HEK293 (cell line): ENCODE measurements at regions not wholly inside any gene's neighbourhood (a gene's known extent, or its start where the extent isn't known, plus 50 kb on each side); places are given as distances from the start of the nearest gene placed in this dataset.

Experiments
- CTCF ChIP-seq: fragments of 450-650 bp; formaldehyde crosslinking; IDR thresholded peaks from 2 replicates; pipeline ENCODE4 v1.5.1; 2016; ENCODE audit warnings: missing biosample characterization, missing genetic modification characterization
- ELK4 ChIP-seq: IDR thresholded peaks from 2 replicates; pipeline ENCODE4 v1.6.1; 2011; ENCODE audit warnings: mild to moderate bottlenecking, low read depth, low read length, borderline replicate concordance
- KLF1 ChIP-seq: fragments of 450-650 bp; formaldehyde crosslinking; IDR thresholded peaks from 2 replicates; pipeline ENCODE4 v1.5.1; 2016; ENCODE audit warnings: missing biosample characterization, missing genetic modification characterization
- PRDM1 ChIP-seq: fragments of 450-650 bp; formaldehyde crosslinking; IDR thresholded peaks from 2 replicates; pipeline ENCODE4; 2016; ENCODE audit warnings: missing biosample characterization, missing genetic modification characterization
- YY1 ChIP-seq: fragments of 450-650 bp; formaldehyde crosslinking; IDR thresholded peaks from 2 replicates; pipeline ENCODE4 v1.5.1; 2018; ENCODE audit warnings: missing biosample characterization, missing genetic modification characterization
- ZBTB1 ChIP-seq: fragments of 450-650 bp; formaldehyde crosslinking; IDR thresholded peaks from 2 replicates; pipeline ENCODE4 v1.5.1; 2016; ENCODE audit warnings: missing biosample characterization, missing genetic modification characterization
- ZNF660 ChIP-seq: fragments of 450-650 bp; IDR thresholded peaks from 2 replicates; pipeline ENCODE4 v1.5.1; 2018; ENCODE audit warnings: missing biosample characterization, mild to moderate bottlenecking, missing genetic modification characterization
- TF ChIP-seq, protein P1 (sequence below): fragments of 450-650 bp; formaldehyde crosslinking; IDR thresholded peaks from 2 replicates; pipeline ENCODE4 v1.5.1; 2016; ENCODE audit warnings: missing biosample characterization, missing genetic modification characterization

DNA sequence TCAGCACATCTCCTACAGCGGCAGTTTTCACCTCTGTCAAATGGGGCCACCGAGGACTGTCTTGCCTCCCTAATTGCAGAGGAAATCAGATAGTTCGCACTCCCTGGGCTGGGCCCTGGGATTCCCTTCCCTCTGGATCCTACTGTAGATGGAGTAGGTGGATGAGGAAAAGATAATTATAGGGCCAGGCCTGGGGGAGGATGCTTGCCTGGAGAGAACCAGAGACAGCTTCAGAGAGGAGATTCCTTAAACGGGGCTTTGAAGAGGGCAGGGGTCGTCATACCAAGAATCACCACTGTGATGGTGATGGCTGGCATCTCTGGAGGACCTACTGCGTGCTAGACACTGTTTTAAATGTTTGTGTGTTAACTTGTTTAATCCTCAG is 50.8 kb upstream of the SLC6A6 start:
- TF ChIP-seq ZNF660 (no peak), CTCF (no peak), PRDM1 (tag by site-specific recombination) (no peak), ELK4 (no peak), ZBTB1 (tag by site-specific recombination) (no peak), KLF1 (tag by site-specific recombination) (no peak), YY1 (tag by site-specific recombination) (no peak)
- TF ChIP-seq, protein P1, sequence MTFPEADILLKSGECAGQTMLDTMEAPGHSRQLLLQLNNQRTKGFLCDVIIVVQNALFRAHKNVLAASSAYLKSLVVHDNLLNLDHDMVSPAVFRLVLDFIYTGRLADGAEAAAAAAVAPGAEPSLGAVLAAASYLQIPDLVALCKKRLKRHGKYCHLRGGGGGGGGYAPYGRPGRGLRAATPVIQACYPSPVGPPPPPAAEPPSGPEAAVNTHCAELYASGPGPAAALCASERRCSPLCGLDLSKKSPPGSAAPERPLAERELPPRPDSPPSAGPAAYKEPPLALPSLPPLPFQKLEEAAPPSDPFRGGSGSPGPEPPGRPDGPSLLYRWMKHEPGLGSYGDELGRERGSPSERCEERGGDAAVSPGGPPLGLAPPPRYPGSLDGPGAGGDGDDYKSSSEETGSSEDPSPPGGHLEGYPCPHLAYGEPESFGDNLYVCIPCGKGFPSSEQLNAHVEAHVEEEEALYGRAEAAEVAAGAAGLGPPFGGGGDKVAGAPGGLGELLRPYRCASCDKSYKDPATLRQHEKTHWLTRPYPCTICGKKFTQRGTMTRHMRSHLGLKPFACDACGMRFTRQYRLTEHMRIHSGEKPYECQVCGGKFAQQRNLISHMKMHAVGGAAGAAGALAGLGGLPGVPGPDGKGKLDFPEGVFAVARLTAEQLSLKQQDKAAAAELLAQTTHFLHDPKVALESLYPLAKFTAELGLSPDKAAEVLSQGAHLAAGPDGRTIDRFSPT = no peak
